Tibial nerve (tissue), 4 donors: ENCODE measurements at regions not wholly inside any gene's neighbourhood (a gene's known extent, or its start where the extent isn't known, plus 50 kb on each side); places are given as distances from the start of the nearest gene placed in this dataset.

Experiments used
- CTCF ChIP-seq, 5 experiments: fragments of 200-600 bp in 3 of 5; fragments of 450-650 bp in 2 of 5; sonication (generic) in 3 of 5; IDR thresholded peaks; one replicate each; pipeline ENCODE4 v1.5.1; 2016 to 2019; ENCODE audit warnings: antibody characterized with exemption in 5 of 5, mild to moderate bottlenecking in 3 of 5, moderate library complexity in 2 of 5
- EP300 ChIP-seq, 2 donors: sonication (generic); formaldehyde crosslinking; IDR thresholded peaks; one replicate each; pipeline ENCODE4 v1.6.1; 2017; ENCODE audit warnings: antibody characterized with exemption in 2 of 2, mild to moderate bottlenecking in 1 of 2
- POLR2A ChIP-seq, 2 donors: fragments of 450-650 bp; IDR thresholded peaks; one replicate each; pipeline ENCODE4 v1.6.1; 2017; ENCODE audit warnings: antibody characterized with exemption in 2 of 2, mild to moderate bottlenecking in 2 of 2, moderate library complexity in 2 of 2

GRCh38 chr1:11394592-11395245, 84.2 kb upstream of the DISP3 start:
- no peak for TF ChIP-seq CTCF (IDR thresholded peaks at IDR 0.05)
- TF ChIP-seq POLR2A (IDR thresholded peaks at IDR 0.05) = no peak
- no peak for TF ChIP-seq EP300 (IDR thresholded peaks at IDR 0.05)
